Duodenal mucosa (tissue), 2 donors: ENCODE measurements at regions not wholly inside any gene's neighbourhood (a gene's known extent, or its start where the extent isn't known, plus 50 kb on each side); places are given as distances from the start of the nearest gene placed in this dataset.

Source experiments
- H3K27ac ChIP-seq: one replicate; pipeline ENCODE4 v1.7.0; 2013; ENCODE audit warnings: low read depth, low read length
- H3K27me3 ChIP-seq, 2 donors: one replicate each; pipeline ENCODE4 v1.7.0; 2013; ENCODE audit warnings: low read length in 2 of 2, control low read depth in 1 of 2; ENCODE audit not compliant: insufficient read depth in 2 of 2, control insufficient read depth in 1 of 2
- H3K36me3 ChIP-seq, 2 donors: one replicate each; pipeline ENCODE4 v1.7.0; 2013; ENCODE audit warnings: low read length in 2 of 2, control low read depth in 1 of 2; ENCODE audit not compliant: insufficient read depth in 2 of 2, control insufficient read depth in 1 of 2
- H3K4me1 ChIP-seq, 2 donors: one replicate each; pipeline ENCODE4 v1.7.0; 2013; ENCODE audit warnings: low read length in 2 of 2, control low read depth in 1 of 2; ENCODE audit not compliant: insufficient read depth in 2 of 2, control insufficient read depth in 1 of 2
- H3K4me3 ChIP-seq, 2 donors: one replicate each; pipeline ENCODE4 v1.7.0; 2013; ENCODE audit warnings: low read length in 2 of 2, low read depth in 1 of 2
- H3K9ac ChIP-seq, 2 donors: one replicate each; pipeline ENCODE4 v1.7.0; 2013; ENCODE audit warnings: low read length in 2 of 2, low read depth in 1 of 2
- H3K9me3 ChIP-seq, 2 donors: one replicate each; pipeline ENCODE4 v1.7.0; 2013; ENCODE audit warnings: low read length in 2 of 2, control low read depth in 1 of 2; ENCODE audit not compliant: control insufficient read depth in 1 of 2

DNA sequence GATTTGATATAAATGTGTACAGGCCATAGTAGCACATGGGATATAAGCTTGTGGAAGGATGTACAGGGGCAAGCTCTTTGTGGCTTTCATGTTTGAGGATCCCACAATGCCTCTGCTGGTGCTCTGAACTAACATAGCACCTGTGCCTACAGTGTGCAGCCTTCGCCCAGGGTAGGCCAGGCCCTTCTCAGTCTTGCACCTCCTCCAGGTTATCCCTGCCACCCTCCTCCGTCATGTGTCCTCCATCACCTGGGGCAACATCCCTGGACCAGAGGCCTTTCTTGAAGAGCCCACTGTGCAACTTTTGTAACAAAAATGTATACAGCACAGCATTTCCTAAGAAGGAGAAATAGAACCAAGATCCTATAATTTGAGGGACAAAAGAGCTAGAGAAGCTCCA, 306.8 kb downstream of the IRS2 start:
- Histone ChIP-seq H3K4me3 (no peak overlapping the region), H3K9me3 (no peaks in the 10 kb centered on the region), H3K27me3 (no peaks in the 10 kb centered on the region), H3K4me1 (no peaks in the 10 kb centered on the region), H3K9ac (no peak overlapping the region), H3K36me3 (no peaks in the 10 kb centered on the region), H3K27ac (no peak overlapping the region)

DNA sequence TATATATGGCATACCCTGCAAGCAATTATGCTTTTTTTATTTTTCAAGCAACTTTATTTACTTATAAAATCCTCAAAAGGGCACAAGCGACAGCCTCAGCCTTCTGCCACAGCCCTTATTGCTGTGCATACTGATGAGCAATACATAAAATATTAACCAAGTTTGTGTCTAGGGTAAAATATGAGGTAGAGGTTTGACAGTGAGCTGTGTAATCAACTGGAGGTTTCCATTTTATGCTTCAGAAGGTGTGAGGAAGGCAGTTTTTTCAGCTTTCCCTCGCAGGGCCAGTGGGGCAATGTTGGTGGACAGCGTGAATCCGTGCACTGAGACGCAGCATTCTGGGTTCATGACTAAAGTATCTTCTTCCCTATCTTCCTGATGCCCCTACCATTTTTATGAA, 310.4 kb downstream of the IRS2 start:
- Histone ChIP-seq H3K9ac (no peak overlapping the region), H3K27ac (no peak overlapping the region), H3K27me3 (no peaks in the 10 kb centered on the region), H3K4me3 (no peak overlapping the region), H3K4me1 (no peaks in the 10 kb centered on the region), H3K9me3 (no peaks in the 10 kb centered on the region), H3K36me3 (no peaks in the 10 kb centered on the region)

DNA sequence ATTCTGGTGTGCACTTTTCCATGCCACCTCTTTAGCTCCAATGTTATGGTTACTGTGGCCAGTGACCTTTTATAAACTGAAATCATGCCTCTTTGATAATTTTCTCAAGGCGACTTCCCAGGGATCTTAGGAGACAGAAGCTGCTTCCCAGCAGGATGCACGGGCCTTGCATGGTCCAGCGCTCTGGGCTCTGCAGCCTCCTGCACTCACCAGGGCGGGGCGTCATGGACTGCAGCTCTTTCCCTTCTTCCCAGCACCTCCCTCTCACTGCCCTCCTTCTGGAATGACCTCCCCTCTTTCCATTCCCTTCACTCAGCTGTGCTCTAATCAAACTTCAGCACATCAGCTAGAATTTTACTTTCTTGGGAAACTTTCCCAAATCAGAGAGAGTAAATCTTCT, 318.3 kb downstream of the IRS2 start:
- Histone ChIP-seq H3K27me3 (no peaks in the 10 kb centered on the region), H3K27ac (no peak overlapping the region), H3K9ac (no peak overlapping the region), H3K36me3 (no peaks in the 10 kb centered on the region), H3K9me3 (no peaks in the 10 kb centered on the region), H3K4me1 (no peaks in the 10 kb centered on the region), H3K4me3 (no peak overlapping the region)

DNA sequence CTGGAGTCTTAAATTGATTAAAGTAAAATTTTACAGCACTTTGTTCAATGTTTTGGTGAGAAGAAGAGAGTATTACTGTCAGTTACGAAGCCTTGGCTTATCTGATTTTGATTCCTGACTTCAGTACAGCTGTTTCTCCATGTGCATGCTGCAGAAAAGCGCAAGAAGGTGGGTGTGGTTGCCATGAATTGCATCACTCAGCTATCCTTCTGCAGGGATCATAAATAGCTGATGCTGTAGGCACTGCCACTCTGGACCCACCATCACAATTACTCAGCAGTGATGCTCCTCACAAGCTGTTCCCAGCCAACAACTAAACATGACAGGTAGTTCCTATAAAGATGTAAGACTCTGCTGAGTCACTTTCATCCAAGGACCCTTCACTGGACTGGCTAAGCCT, 321.2 kb downstream of the IRS2 start:
- Histone ChIP-seq H3K27me3 (no peaks in the 10 kb centered on the region), H3K27ac (no peak overlapping the region), H3K4me1 (no peaks in the 10 kb centered on the region), H3K9me3 (no peaks in the 10 kb centered on the region), H3K9ac (no peak overlapping the region), H3K4me3 (no peak overlapping the region), H3K36me3 (no peaks in the 10 kb centered on the region)

DNA sequence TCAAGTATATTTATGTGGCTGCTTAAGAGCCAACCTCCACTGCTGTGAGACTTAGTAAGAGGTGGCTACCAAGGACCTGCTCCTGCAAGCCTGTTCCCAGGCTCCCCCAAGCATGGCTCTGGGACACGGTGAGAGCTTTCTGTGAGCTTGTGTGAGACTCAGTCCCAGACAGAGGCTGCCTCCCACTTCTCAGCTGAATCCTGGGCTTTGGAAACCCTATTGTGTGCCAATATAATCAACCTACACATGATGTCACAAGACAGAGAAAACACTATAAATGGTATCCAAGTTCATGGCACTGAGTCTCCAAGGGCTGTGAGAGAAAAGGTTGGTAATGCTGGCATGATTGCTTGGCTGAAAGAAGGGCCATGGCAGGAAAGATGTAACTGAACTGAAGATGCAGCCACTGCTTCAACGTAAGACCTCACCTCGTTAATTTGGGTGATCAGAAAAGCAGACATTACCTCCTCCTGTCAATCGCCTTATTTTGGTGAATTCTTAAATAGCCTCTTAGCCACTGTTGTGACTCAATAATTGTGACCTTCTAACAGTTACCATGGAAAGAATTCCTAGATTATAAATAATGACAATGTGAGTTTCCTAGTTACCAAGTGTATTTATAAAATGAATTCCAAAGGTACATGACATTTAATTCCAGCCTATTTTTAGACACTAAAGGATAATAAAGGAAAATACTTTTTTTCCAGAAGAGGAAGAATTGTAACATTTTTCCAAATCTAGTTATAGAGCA, 332.0 kb downstream of the IRS2 start:
- Histone ChIP-seq H3K27ac (no peak overlapping the region), H3K27me3 (no peaks in the 10 kb centered on the region), H3K4me3 (no peak overlapping the region)

DNA sequence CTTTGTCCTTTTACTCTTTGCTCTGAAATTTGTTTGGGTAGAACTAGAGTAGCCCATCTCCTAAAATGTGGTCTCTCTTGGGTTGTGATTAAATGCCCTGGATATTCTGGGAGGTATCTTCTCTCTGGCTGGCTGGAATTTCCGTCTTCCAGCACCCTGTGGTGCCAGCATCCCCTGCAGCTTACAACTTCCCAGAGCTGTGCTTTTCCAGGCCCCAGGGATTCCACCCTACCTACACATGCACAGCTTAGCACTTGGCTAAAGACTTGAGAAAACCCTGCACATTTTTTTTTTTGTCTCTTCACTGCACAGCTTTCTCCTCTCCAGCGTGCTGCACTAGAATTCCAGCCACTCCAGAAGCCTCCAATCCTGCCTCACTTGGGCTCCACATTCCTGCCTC, 334.7 kb downstream of the IRS2 start:
- H3K9ac ChIP-seq = no peak overlapping the region
- H3K4me1 ChIP-seq = no peaks in the 10 kb centered on the region
- H3K36me3 ChIP-seq = no peaks in the 10 kb centered on the region
- H3K27me3 ChIP-seq = no peaks in the 10 kb centered on the region
- H3K4me3 ChIP-seq = no peak overlapping the region
- H3K9me3 ChIP-seq = no peaks in the 10 kb centered on the region
- no peak overlapping the region for H3K27ac ChIP-seq

More for the DNA sequence above, 332.0 kb downstream of the IRS2 start:
- H3K36me3 ChIP-seq = no peaks in the 10 kb centered on the region
- no peaks in the 10 kb centered on the region for H3K9me3 ChIP-seq
- H3K4me1 ChIP-seq = no peaks in the 10 kb centered on the region
- H3K9ac ChIP-seq = no peak overlapping the region

DNA sequence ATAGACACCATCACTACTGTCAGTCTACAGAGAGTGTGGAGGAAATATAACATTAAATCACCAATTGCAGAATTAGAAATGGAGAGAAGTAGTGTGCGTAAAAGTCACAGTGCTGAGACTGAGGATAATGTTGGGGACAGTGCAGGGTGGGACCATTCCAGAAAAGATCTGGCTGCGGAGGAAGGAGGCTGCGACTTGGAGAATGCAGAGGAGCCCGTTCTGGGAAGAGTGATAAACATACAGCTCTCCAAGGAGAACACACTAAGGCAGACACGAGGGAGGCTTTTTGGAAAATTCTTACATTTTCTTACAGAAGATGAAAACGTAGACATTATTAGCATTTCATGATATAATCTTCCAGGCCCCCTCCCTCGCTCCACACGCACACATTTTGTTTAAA, 337.8 kb downstream of the IRS2 start:
- no peak overlapping the region for H3K9ac ChIP-seq
- no peak overlapping the region for H3K27ac ChIP-seq
- no peaks in the 10 kb centered on the region for H3K4me1 ChIP-seq
- H3K9me3 ChIP-seq = no peaks in the 10 kb centered on the region
- no peaks in the 10 kb centered on the region for H3K27me3 ChIP-seq
- H3K36me3 ChIP-seq = no peaks in the 10 kb centered on the region
- H3K4me3 ChIP-seq = no peak overlapping the region

DNA sequence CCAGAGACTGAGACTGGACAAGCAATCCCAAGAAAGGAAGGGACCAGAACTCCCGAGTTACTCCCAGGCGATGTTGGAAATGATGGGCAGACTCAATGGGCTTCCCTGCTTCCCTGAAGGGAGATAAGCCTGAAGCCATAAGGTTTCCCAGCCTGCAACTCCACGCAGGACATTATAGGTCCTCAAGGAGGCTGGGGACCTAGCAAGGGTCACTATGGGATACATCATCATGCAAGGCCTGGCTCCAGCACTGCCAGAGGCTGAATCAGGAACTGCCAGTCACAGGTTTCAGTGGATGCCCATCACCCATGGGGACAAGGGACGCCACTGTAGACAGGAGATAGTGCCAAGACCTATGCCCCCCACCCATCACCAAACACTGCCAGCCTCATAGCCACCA, 338.7 kb downstream of the IRS2 start:
- no peaks in the 10 kb centered on the region for H3K4me1 ChIP-seq
- no peak overlapping the region for H3K4me3 ChIP-seq
- H3K27me3 ChIP-seq = no peaks in the 10 kb centered on the region
- no peak overlapping the region for H3K27ac ChIP-seq
- H3K9ac ChIP-seq = no peak overlapping the region
- H3K36me3 ChIP-seq = no peaks in the 10 kb centered on the region
- no peaks in the 10 kb centered on the region for H3K9me3 ChIP-seq

DNA sequence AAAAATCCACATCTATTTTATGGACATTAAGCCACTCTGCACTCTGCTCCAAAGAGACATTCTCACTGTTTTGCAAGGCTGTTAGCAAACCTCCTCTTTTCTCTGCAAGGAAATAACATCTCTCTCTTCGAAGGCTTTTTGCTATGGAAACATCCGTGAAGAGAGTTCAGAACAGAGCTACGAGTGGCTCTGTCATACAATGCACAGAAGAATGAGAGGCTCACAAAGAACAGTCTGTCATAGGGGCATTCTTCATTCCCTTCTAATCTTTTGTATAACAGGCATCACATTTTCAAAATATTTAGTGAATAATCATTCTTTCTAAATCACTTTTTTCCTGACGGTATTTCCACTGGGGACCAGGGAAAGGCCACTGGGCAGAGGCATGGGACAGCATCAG, 346.1 kb downstream of the IRS2 start:
- Histone ChIP-seq H3K4me3 (no peak overlapping the region), H3K27ac (no peak overlapping the region), H3K4me1 (no peaks in the 10 kb centered on the region), H3K9me3 (no peaks in the 10 kb centered on the region), H3K36me3 (no peaks in the 10 kb centered on the region), H3K27me3 (no peaks in the 10 kb centered on the region), H3K9ac (no peak overlapping the region)

DNA sequence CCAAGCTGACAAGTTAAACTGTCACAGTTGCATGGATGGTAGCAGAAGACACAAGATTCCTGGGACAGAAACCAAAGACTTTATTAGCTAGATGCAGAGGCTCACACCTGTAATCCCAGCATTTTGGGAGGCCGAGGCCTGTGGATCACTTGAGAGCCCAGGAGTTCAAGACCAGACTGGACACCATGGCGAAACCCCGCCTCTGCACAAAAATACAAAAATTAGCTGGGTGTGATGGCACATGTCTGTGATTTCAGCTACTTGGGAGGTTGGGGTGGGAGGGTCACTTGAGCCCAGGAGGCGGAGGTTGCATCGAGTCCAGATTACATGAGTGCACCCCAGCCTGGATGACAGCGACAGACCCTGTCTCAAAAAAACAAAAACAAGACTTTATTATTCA, 346.6 kb downstream of the IRS2 start:
- no peak overlapping the region for H3K27ac ChIP-seq
- no peaks in the 10 kb centered on the region for H3K9me3 ChIP-seq
- H3K36me3 ChIP-seq = no peaks in the 10 kb centered on the region
- no peak overlapping the region for H3K4me3 ChIP-seq
- no peak overlapping the region for H3K9ac ChIP-seq
- H3K4me1 ChIP-seq = no peaks in the 10 kb centered on the region
- no peaks in the 10 kb centered on the region for H3K27me3 ChIP-seq

DNA sequence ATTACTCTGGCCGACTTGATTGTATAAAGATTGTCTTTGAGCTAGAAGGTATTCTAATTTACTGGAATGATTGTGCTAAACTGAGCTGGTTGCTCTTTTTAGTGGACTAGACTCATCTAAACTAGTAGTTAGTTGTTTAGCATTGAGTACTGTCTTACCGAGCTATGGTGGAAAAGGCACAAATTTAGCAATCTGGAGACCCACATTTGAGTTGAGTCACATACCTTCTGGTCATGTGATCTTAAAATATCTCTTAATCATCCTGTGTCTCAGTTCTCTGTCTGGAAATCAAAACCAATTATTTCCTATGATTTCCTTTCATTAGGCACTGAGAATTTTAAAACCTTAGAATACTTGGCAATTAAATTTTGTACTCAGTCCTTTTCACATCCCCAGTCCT, 349.5 kb downstream of the IRS2 start:
- Histone ChIP-seq H3K4me1 (no peaks in the 10 kb centered on the region), H3K9ac (no peak overlapping the region)

More for the DNA sequence above, 349.5 kb downstream of the IRS2 start:
- Histone ChIP-seq H3K36me3 (no peaks in the 10 kb centered on the region), H3K9me3 (peaks cover 0 to 3% of the 10 kb centered on the region in 2 donors), H3K4me3 (no peak overlapping the region), H3K27me3 (no peaks in the 10 kb centered on the region), H3K27ac (no peak overlapping the region)
